SK-N-SH treated with all-trans-retinoic acid at 6 μM for 48 hours (cell line): ENCODE measurements at regions not wholly inside any gene's neighbourhood (a gene's known extent, or its start where the extent isn't known, plus 50 kb on each side); places are given as distances from the start of the nearest gene placed in this dataset.

Source experiments
- ARNTL ChIP-seq: fragments of 450-650 bp; formaldehyde crosslinking; IDR thresholded peaks from 2 replicates; pipeline ENCODE4 v1.5.0; 2020; ENCODE audit warnings: low read depth, mild to moderate bottlenecking, moderate library complexity, borderline replicate concordance
- CSDC2 ChIP-seq: fragments of 250-450 bp; sonication (Bioruptor Pico); IDR thresholded peaks from 2 replicates; pipeline ENCODE4 v1.5.0; 2020; ENCODE audit warnings: mild to moderate bottlenecking, moderate library complexity
- PPARA ChIP-seq: fragments of 250-450 bp; sonication (Bioruptor Pico); IDR thresholded peaks from 2 replicates; pipeline ENCODE4 v1.5.0; 2020; ENCODE audit warnings: mild to moderate bottlenecking, borderline replicate concordance
- RARB ChIP-seq: fragments of 250-450 bp; sonication (Bioruptor Pico); IDR thresholded peaks from 2 replicates; pipeline ENCODE4 v1.8.0; 2021; ENCODE audit warnings: mild to moderate bottlenecking, moderate library complexity
- SNAI2 ChIP-seq: fragments of 250-450 bp; sonication (Bioruptor Pico); IDR thresholded peaks from 2 replicates; pipeline ENCODE4 v1.5.0; 2020; ENCODE audit warnings: mild to moderate bottlenecking, moderate library complexity

DNA sequence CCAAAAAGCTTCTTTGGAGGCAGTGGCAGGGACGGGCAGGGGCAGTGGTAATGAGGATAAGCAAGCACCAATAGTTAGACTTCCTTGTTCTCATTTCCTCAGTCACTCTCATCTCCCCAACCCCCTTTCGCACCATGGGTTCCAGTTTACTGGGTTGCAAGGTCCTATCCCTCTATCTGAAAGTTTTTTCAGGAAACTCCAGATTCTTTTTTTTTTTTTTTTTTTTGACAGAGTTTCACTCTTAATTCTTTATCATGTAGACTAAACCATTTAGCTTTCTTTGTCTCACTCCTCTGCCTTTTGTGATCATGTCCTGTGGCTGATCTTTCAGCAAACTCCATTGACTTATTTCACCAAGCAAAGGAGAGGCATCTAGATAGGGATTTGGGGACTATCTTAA, 51.4 kb upstream of the GMDS start:
- TF ChIP-seq SNAI2 (CRISPR knock-in tag), result no peak
- TF ChIP-seq PPARA, result no peak
- no peak for TF ChIP-seq RARB
- TF ChIP-seq ARNTL (CRISPR knock-in tag), result no peak
- TF ChIP-seq CSDC2 (CRISPR knock-in tag), result no peak
